HepG2 (cell line): ENCODE measurements at regions not wholly inside any gene's neighbourhood (a gene's known extent, or its start where the extent isn't known, plus 50 kb on each side); places are given as distances from the start of the nearest gene placed in this dataset.

ENCODE experiments used
- ATAC-seq: fragments of 200-7000 bp; cut with Tn5 transposase; 3 replicates; pipeline ENCODE4 v1.9.1; 2020; ENCODE audit warnings: mild to moderate bottlenecking, moderate library complexity
- BruUV-seq: library from RNA; stranded (reverse); fragments of 400-500 nt; replicated peaks from 2 replicates; lab custom pipeline; 2021; lab: Mats Ljungman, UMichigan
- CTCF ChIA-PET: fragments of 300-600 bp; formaldehyde crosslinking; extraction: SDS; loops from one replicate; lab custom pipeline; 2021; ENCODE audit warnings: low total read pairs, inconsistent platforms, low intra/inter-chr PET ratio; lab: Yijun Ruan, JAX
- POLR2A ChIA-PET: fragments of 350-600 bp; sonication (Branson Sonifier 250); formaldehyde crosslinking; loops from one replicate; lab custom pipeline; 2020; ENCODE audit warnings: antibody characterized with exemption, inconsistent platforms; lab: Yijun Ruan, JAX
- DNase-seq: peaks from one replicate; pipeline ENCODE4 v3.0.0-alpha.2; 2015; ENCODE audit warnings: low spot score
- FAIRE-seq: peaks from 3 replicates; lab custom pipeline; 2011; peaks lifted over from hg19 to GRCh38; lab: Jason Lieb, UNC
- H2AFZ ChIP-seq: one replicate; pipeline ENCODE4 v1.6.1; 2011; ENCODE audit warnings: low read length, inconsistent platforms
- H3K27ac ChIP-seq: fragments of 300-600 bp; 3 replicates; pipeline ENCODE4 v1.8.0; 2011; ENCODE audit warnings: mixed run types, mild to moderate bottlenecking, mixed read lengths, low read length, inconsistent platforms; ENCODE audit not compliant: insufficient read depth; ENCODE audit errors: extremely low read length
- H3K27me3 ChIP-seq, 2 experiments: fragments of 200-600 bp in 1 of 2; 2 replicates in 1 of 2; 3 replicates in 1 of 2; pipeline versions ENCODE4 v1.6.0 to v1.8.0; 2011; ENCODE audit warnings: low read length in 2 of 2, mild to moderate bottlenecking in 2 of 2, moderate library complexity in 2 of 2, inconsistent platforms in 1 of 2; ENCODE audit not compliant: insufficient read depth in 2 of 2, control insufficient read depth in 1 of 2
- H3K36me3 ChIP-seq, 2 experiments: fragments of 200-600 bp in 1 of 2; replicated peaks in 1 of 2; 2 replicates in 1 of 2; 3 replicates in 1 of 2; pipeline versions ENCODE4 v1.5.1 to v1.8.0; 2011; ENCODE audit warnings: low read length in 2 of 2, inconsistent platforms in 1 of 2; ENCODE audit not compliant: insufficient read depth in 2 of 2, control insufficient read depth in 1 of 2
- H3K4me1 ChIP-seq: 2 replicates; pipeline ENCODE4 v1.5.1; 2012; ENCODE audit warnings: low read length, inconsistent platforms; ENCODE audit not compliant: insufficient read depth
- H3K4me2 ChIP-seq: 2 replicates; pipeline ENCODE4 v1.6.0; 2011; ENCODE audit warnings: low read depth, low read length, inconsistent platforms
- H3K4me3 ChIP-seq, 3 experiments: fragments of 200-600 bp in 1 of 3; sonication (generic), shearing (Covaris generic) in 1 of 3; replicated peaks in 1 of 3; 2 replicates each; pipeline ENCODE4 v1.5.1; 2011 to 2016; ENCODE audit warnings: low read length in 3 of 3, inconsistent platforms in 2 of 3, low read depth in 2 of 3, mild to moderate bottlenecking in 2 of 3, control low read depth in 1 of 3, mixed read lengths in 1 of 3; ENCODE audit not compliant: insufficient read depth in 1 of 3
- H3K79me2 ChIP-seq: one replicate; pipeline ENCODE4 v1.6.1; 2011; ENCODE audit warnings: low read length, inconsistent platforms; ENCODE audit not compliant: insufficient read depth
- H3K9ac ChIP-seq: 2 replicates; pipeline ENCODE4 v1.6.0; 2011; ENCODE audit warnings: mild to moderate bottlenecking, low read depth, low read length, inconsistent platforms; ENCODE audit not compliant: insufficient read depth
- H3K9me3 ChIP-seq: 2 replicates; pipeline ENCODE4 v1.5.1; 2012; ENCODE audit warnings: mild to moderate bottlenecking, low read length
- H4K20me1 ChIP-seq: 2 replicates; pipeline ENCODE4 v1.6.0; 2011; ENCODE audit warnings: inconsistent platforms, mild to moderate bottlenecking, low read length, moderate library complexity; ENCODE audit not compliant: insufficient read depth
- BHLHE40 ChIP-seq: IDR thresholded peaks from 2 replicates; pipeline ENCODE4 v1.6.1; 2011; ENCODE audit warnings: low read length, improper control_type of control experiment
- NCOA2 ChIP-seq: sonication (generic); formaldehyde crosslinking; IDR thresholded peaks from 2 replicates; pipeline ENCODE4 v1.8.0; 2022; ENCODE audit warnings: inconsistent platforms
- RARA ChIP-seq: IDR thresholded peaks from 2 replicates; pipeline ENCODE4 v1.6.1; 2016; ENCODE audit warnings: missing genetic modification reagents, missing compliant biosample characterization
- RBAK ChIP-seq: sonication (generic); formaldehyde crosslinking; IDR thresholded peaks from 2 replicates; pipeline ENCODE4 v1.5.1; 2020; ENCODE audit warnings: mild to moderate bottlenecking, missing genetic modification reagents
- SMC3 ChIP-seq: IDR thresholded peaks from 2 replicates; pipeline ENCODE4 v1.6.1; 2011; ENCODE audit warnings: low read length, improper control_type of control experiment
- STAG1 ChIP-seq: sonication (generic); formaldehyde crosslinking; IDR thresholded peaks from 2 replicates; pipeline ENCODE4 v1.4.0; 2020; ENCODE audit warnings: missing genetic modification reagents
- THAP9 ChIP-seq: sonication (generic); formaldehyde crosslinking; IDR thresholded peaks from 2 replicates; pipeline ENCODE4; 2020; ENCODE audit warnings: missing genetic modification reagents, mild to moderate bottlenecking, borderline replicate concordance
- XRCC5 ChIP-seq: fragments of 200-400 bp; formaldehyde crosslinking; optimal IDR thresholded peaks from 2 replicates; pipeline ENCODE3; 2017; ENCODE audit warnings: mild to moderate bottlenecking, low read length
- ZBTB10 ChIP-seq: sonication (generic); formaldehyde crosslinking; IDR thresholded peaks from 2 replicates; pipeline ENCODE4 v1.4.0; 2020; ENCODE audit warnings: missing genetic modification reagents, borderline replicate concordance
- ZMYM4 ChIP-seq: sonication (generic); formaldehyde crosslinking; IDR thresholded peaks from 2 replicates; pipeline ENCODE4 v1.8.1; 2023; ENCODE audit warnings: mild to moderate bottlenecking, missing genetic modification reagents
- ZNF12 ChIP-seq: sonication (generic); formaldehyde crosslinking; IDR thresholded peaks from 2 replicates; pipeline ENCODE4 v1.5.0; 2020; ENCODE audit warnings: missing genetic modification reagents
- ZNF652 ChIP-seq: IDR thresholded peaks from 2 replicates; pipeline ENCODE4 v1.6.1; 2016; ENCODE audit warnings: low read depth, borderline replicate concordance
- WGBS: methylation state at CpG from one replicate; pipeline ENCODE4 v1.1.6; 2017; ENCODE audit warnings: low lambda C conversion rate; 5-methylcytosine and 5-hydroxymethylcytosine counted together
- in situ Hi-C: cut with HindIII; loops from 2 replicates; pipeline ENCODE4 v1.10.0; 2017; ENCODE audit warnings: low pct_unique_long_range_greater_than_20kb; ENCODE audit not compliant: extremely low pct_ligation_motif_present
- intact Hi-C: fragments of 100-400 bp; cut with micrococcal nuclease; formaldehyde crosslinking; loops from one replicate; pipeline ENCODE4 v1.10.0; 2022; ENCODE audit not compliant: unreplicated experiment
- TF ChIP-seq, protein P1 (sequence below): sonication (generic); formaldehyde crosslinking; IDR thresholded peaks from 2 replicates; pipeline ENCODE4 v1.4.0; 2020; ENCODE audit warnings: missing genetic modification reagents, borderline replicate concordance

DNA sequence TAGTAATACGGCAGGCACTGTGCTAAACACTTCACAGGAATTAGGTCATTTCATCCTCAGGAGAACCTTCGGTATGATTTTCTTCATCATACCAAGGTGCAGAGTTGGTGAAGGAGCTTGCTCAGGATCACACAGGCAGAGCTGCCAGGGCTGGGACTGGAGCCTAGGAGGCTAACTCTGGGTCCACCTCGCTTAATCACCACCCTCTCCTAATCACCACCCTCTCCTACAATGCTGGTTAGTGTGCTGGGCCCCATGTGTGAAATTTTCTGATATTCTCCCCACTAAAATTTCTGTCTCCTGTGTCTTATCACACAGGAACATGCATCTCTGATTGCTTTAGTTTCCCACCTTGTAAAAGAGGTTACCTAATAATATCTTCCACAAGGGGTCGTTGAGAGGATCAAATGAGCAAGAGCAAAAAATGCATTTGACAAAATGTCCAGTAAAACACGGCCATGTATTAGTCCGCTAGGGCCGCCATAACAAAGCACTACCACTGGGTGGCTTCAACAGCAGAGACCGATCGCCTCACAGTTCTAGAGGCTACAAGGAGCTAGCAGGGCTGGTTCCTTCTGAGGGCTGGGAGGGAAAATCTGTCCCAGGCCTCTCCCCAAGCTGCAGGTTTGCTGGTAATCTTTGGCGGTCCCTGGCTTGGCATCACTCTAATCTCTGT is 128.2 kb upstream of the NFIB start:
- intact Hi-C loops = loop anchor here (1.0 to 2.0 kb wide), 2 partner anchors 211 to 219 kb away; no protein-coding TSS in a partner anchor
- DNase-seq = peak; percentile 69
- Histone ChIP-seq H3K4me2 (no peak overlapping the region), H3K4me3 (no peak overlapping the region), H2AFZ (no peak overlapping the region), H3K27ac (no peak overlapping the region), H4K20me1 (no peaks in the 10 kb centered on the region), H3K9me3 (no peaks in the 10 kb centered on the region), H3K36me3 (no peaks in the 10 kb centered on the region), H3K79me2 (no peaks in the 10 kb centered on the region), H3K27me3 (peaks cover 0 to 18% of the 10 kb centered on the region in 2 experiments; a peak in 1 of 5 replicates), H3K4me1 (no peaks in the 10 kb centered on the region), H3K9ac (no peak overlapping the region)
- peak; percentile 99 for ATAC-seq
- POLR2A ChIA-PET = no interaction called here
- CTCF ChIA-PET = interaction anchor here (1.2 to 1.5 kb wide), 2 partner anchors 219 to 327 kb away, joined by 3 to 5 read pairs; no protein-coding TSS in a partner anchor
- in situ Hi-C loops = no loop called here
- FAIRE-seq = peak; percentile 75
- 12% methylated on average over 7 of the region's 10 CpGs for WGBS
- BruUV-seq = no TSS peak
- TF ChIP-seq THAP9 (CRISPR knock-in tag) (no peak), XRCC5 (peak; percentile 69), ZMYM4 (0 out of 2 replicates have a peak, but pooled peaks have one; percentile 32), ZNF12 (CRISPR knock-in tag) (peak; percentile 55; the same call in 1 of the 2 replicates), STAG1 (peak; percentile 42), ZBTB10 (CRISPR knock-in tag) (no peak), RARA (no peak), RBAK (CRISPR knock-in tag) (0 out of 2 replicates have a peak, but pooled peaks have one; percentile 37), BHLHE40 (no peak), ZNF652 (CRISPR knock-in tag) (no peak), NCOA2 (CRISPR knock-in tag) (no peak), SMC3 (peak; percentile 42; the same call in 1 of the 2 replicates)
- TF ChIP-seq, protein P1, sequence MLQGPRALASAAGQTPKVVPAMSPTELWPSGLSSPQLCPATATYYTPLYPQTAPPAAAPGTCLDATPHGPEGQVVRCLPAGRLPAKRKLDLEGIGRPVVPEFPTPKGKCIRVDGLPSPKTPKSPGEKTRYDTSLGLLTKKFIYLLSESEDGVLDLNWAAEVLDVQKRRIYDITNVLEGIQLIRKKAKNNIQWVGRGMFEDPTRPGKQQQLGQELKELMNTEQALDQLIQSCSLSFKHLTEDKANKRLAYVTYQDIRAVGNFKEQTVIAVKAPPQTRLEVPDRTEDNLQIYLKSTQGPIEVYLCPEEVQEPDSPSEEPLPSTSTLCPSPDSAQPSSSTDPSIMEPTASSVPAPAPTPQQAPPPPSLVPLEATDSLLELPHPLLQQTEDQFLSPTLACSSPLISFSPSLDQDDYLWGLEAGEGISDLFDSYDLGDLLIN = no peak
